NCI-H460 (cell line): ENCODE measurements at regions not wholly inside any gene's neighbourhood (a gene's known extent, or its start where the extent isn't known, plus 50 kb on each side); places are given as distances from the start of the nearest gene placed in this dataset.

ENCODE experiments used
- DNase-seq: peaks from one replicate; pipeline ENCODE4 v3.0.0-alpha.2; 2016; ENCODE audit warnings: low read depth; ENCODE audit errors: extremely low read depth
- small RNA-seq, 2 experiments: library from RNA; depleted of rRNA; stranded (forward); fragments of <200 nt; gene quantifications; one replicate each; pipeline ENCODE3, GENCODE V24; 2014

DNA sequence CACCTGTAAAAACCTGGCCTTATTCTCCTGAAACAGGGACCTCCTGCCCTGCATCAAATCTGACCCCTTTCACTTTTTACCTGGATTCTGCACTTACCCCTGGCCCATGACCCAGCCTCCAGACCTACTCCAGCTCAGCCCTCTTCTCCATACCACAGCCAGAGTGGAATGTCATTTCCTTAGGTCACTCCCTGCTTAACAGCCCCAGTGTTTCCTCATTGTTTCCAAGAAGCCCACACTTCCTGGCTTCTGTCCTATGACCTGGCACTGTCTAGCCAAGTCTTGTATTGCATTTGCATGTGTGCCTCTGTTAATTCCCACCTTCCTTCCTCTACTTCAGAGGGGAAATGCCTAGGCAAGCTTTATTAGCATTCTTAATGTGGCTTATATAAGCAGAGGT is 51.4 kb upstream of the TRIB2 start:
- no peak for DNase-seq

DNA sequence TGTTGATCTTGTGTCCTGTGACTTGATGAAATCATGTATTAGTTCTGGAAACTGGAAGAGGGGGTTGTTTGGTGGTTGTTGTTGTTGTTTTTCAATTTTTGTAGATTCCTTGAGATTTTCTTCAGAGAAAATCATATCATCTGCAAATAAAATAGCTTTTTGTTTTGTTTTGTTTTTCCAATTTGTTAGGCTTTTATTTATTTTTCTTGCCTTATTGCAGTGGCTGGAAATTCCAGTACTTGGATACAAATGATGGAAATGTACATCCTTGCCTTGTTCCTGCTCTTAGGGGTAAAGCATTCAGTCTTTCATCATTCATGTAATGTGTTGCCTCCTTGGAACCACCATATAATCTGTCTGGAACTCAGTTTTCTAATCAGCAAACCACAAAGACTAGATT is 50.3 kb upstream of the TRIB2 start:
- DNase-seq: no peak

Small RNAs in the stretch of these regions (small RNA-seq; reads per million reads assigned to genes)
- gene MIR3681 (0 reads per million in 2 experiments), gene RF00093 (0.04 to 0.06 reads per million in 2 experiments), gene RNU6-843P (0 reads per million in 2 experiments)
